ENCODE measurements at regions not wholly inside any gene's neighbourhood (a gene's known extent, or its start where the extent isn't known, plus 50 kb on each side); places are given as distances from the start of the nearest gene placed in this dataset.

GRCh38 chr11:104570078-104570701 lies 328.1 kb downstream of the CASP12 start (continued):
- TF ChIP-seq RFX5 (IDR thresholded peaks at IDR 0.05; ENCODE audit: borderline replicate concordance, low read depth, low read length) = no peak

Data from H1 (cell line).